HG03439 (cell line): ENCODE measurements at regions not wholly inside any gene's neighbourhood (a gene's known extent, or its start where the extent isn't known, plus 50 kb on each side); places are given as distances from the start of the nearest gene placed in this dataset.

Experiments used
- ATAC-seq: cut with Tn5 transposase; IDR thresholded peaks from one replicate; pipeline ENCODE4 v1.9.1; 2021; ENCODE audit warnings: mild to moderate bottlenecking, moderate library complexity; ENCODE audit not compliant: unreplicated experiment

GRCh38 chr12:59927032-59927431, 331.2 kb downstream of the SLC16A7 start:
- no peak for ATAC-seq

- no peak for ATAC-seq
Measured at GRCh38 chr12:59928416-59928815, 332.6 kb downstream of the SLC16A7 start.

- no peak for ATAC-seq
Measured at GRCh38 chr12:59929110-59929509, 333.3 kb downstream of the SLC16A7 start.

- ATAC-seq, result no peak
Measured at GRCh38 chr12:59934486-59934885, 338.7 kb downstream of the SLC16A7 start.

GRCh38 chr12:59936534-59936933, 340.7 kb downstream of the SLC16A7 start:
- ATAC-seq, result no peak

GRCh38 chr12:59937148-59937547, 341.3 kb downstream of the SLC16A7 start:
- no peak for ATAC-seq

GRCh38 chr12:59938190-59938962, 342.5 kb downstream of the SLC16A7 start:
- no peak for ATAC-seq

GRCh38 chr12:59940631-59941342, 345.0 kb downstream of the SLC16A7 start:
- no peak for ATAC-seq

- ATAC-seq, result no peak
Measured at GRCh38 chr12:59941461-59941860, 345.6 kb downstream of the SLC16A7 start.

GRCh38 chr12:59944177-59944576, 348.3 kb downstream of the SLC16A7 start:
- ATAC-seq, result no peak

- no peak for ATAC-seq
Measured at GRCh38 chr12:59946635-59947034, 350.8 kb downstream of the SLC16A7 start.

- ATAC-seq, result no peak
Measured at GRCh38 chr12:59963546-59963945, 367.7 kb downstream of the SLC16A7 start.

GRCh38 chr12:59972905-59973304, 377.1 kb downstream of the SLC16A7 start:
- ATAC-seq, result no peak

GRCh38 chr12:59973515-59973914, 377.7 kb downstream of the SLC16A7 start:
- ATAC-seq, result no peak

GRCh38 chr12:59977779-59978178, 381.9 kb downstream of the SLC16A7 start:
- ATAC-seq, result no peak

- no peak for ATAC-seq
Measured at GRCh38 chr12:59980476-59980875, 384.6 kb downstream of the SLC16A7 start.

- ATAC-seq, result no peak
Measured at GRCh38 chr12:59999291-59999690, 403.5 kb downstream of the SLC16A7 start.

- ATAC-seq, result no peak
Measured at GRCh38 chr12:60010486-60010885, 414.7 kb downstream of the SLC16A7 start.

- ATAC-seq, result no peak
Measured at GRCh38 chr12:60012659-60013058, 416.8 kb downstream of the SLC16A7 start.

GRCh38 chr12:60014436-60014835, 418.6 kb downstream of the SLC16A7 start:
- no peak for ATAC-seq

GRCh38 chr12:60020068-60020467, 424.2 kb downstream of the SLC16A7 start:
- no peak for ATAC-seq

- no peak for ATAC-seq
Measured at GRCh38 chr12:60021235-60021634, 425.4 kb downstream of the SLC16A7 start.
